Spleen (tissue), 7 donors: ENCODE measurements at regions not wholly inside any gene's neighbourhood (a gene's known extent, or its start where the extent isn't known, plus 50 kb on each side); places are given as distances from the start of the nearest gene placed in this dataset.

ENCODE experiments used
- POLR2AphosphoS5 ChIP-seq, 3 donors: sonication (generic); formaldehyde crosslinking; IDR thresholded peaks; one replicate each; pipeline ENCODE4 v1.5.1; 2017; ENCODE audit warnings: antibody characterized with exemption in 3 of 3
- TF ChIP-seq, protein P1 (sequence below), 11 experiments: fragments of 200-600 bp in 7 of 11; fragments of 450-650 bp in 4 of 11; sonication (generic) in 4 of 11; IDR thresholded peaks in 8 of 11; conservative IDR thresholded peaks in 3 of 11; 1 replicate in 7 of 11; 2 replicates in 4 of 11; pipeline versions ENCODE4 v1.4.0 to v1.8.0; 2016 to 2021; ENCODE audit warnings: antibody characterized with exemption in 11 of 11, inconsistent platforms in 4 of 11, mild to moderate bottlenecking in 1 of 11
- donor health status: DM: no; HTN: no; CAD: no; lungs with moderate emphysema.
- donor health status: DM: no; HTN: no; CAD: no.
- donor health status: DM: no; HTN: no; CAD: no.

DNA sequence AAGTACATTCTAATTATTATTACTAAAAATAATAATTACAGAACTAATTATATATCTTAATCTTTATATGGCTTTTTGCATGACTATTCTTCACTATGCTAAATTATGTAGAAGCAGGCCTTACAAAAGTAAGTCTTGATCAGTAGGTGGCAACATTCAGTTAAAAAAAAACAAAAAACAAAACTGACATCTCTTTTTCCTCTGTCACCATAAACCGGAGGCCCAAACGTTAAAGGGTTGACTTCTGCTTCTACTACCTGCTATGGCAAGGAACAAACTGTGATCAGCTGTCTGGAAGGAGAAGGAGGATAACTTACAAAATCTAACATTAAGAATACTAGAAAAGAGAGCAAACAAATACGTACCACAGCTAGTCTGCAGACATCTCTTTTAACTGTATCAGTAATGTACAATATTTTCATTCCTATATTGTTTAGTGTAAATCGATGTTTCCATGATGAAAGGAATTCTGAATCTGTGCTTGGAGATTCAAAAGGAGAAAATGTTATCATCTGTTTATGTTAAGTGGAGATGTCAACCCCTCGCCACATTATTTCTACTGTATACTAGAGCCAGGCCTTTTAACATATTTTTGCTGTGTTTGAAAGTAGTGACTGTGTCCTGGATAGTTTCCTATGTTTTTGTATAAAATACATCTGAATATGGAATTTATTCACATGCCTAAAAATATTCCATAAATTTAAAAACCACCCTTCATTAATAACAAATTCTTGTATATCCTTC, 1525.4 kb downstream of the SLITRK1 start:
- no peak for TF ChIP-seq POLR2AphosphoS5 (IDR thresholded peaks at IDR 0.05)
- TF ChIP-seq, protein P1, sequence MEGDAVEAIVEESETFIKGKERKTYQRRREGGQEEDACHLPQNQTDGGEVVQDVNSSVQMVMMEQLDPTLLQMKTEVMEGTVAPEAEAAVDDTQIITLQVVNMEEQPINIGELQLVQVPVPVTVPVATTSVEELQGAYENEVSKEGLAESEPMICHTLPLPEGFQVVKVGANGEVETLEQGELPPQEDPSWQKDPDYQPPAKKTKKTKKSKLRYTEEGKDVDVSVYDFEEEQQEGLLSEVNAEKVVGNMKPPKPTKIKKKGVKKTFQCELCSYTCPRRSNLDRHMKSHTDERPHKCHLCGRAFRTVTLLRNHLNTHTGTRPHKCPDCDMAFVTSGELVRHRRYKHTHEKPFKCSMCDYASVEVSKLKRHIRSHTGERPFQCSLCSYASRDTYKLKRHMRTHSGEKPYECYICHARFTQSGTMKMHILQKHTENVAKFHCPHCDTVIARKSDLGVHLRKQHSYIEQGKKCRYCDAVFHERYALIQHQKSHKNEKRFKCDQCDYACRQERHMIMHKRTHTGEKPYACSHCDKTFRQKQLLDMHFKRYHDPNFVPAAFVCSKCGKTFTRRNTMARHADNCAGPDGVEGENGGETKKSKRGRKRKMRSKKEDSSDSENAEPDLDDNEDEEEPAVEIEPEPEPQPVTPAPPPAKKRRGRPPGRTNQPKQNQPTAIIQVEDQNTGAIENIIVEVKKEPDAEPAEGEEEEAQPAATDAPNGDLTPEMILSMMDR (IDR thresholded peaks at IDR 0.05 in 8 of 11, conservative IDR thresholded peaks at IDR 0.05 in 3 of 11): no peak
